HepG2 (cell line): ENCODE measurements at regions not wholly inside any gene's neighbourhood (a gene's known extent, or its start where the extent isn't known, plus 50 kb on each side); places are given as distances from the start of the nearest gene placed in this dataset.

Source experiments
- ERF ChIP-seq: IDR thresholded peaks from 2 replicates; pipeline ENCODE4 v1.6.1; 2018; ENCODE audit warnings: missing biosample characterization, missing genetic modification reagents
- FOXP1 ChIP-seq, 2 experiments: fragments of 450-650 bp in 1 of 2; IDR thresholded peaks; 2 replicates each; pipeline ENCODE4 v1.6.1; 2017 to 2018; ENCODE audit warnings: antibody characterized with exemption in 1 of 2
- KAT8 ChIP-seq: IDR thresholded peaks from 2 replicates; pipeline ENCODE4 v1.6.1; 2016; ENCODE audit warnings: missing genetic modification reagents, missing compliant biosample characterization
- MAFG ChIP-seq: sonication (generic); formaldehyde crosslinking; IDR thresholded peaks from 2 replicates; pipeline ENCODE4 v1.5.1; 2020; ENCODE audit warnings: mild to moderate bottlenecking, missing genetic modification reagents
- NFE2L2 ChIP-seq: fragments of 150-350 bp; IDR thresholded peaks from 2 replicates; pipeline ENCODE4 v1.6.1; 2014; ENCODE audit warnings: low read length
- RBAK ChIP-seq: sonication (generic); formaldehyde crosslinking; IDR thresholded peaks from 2 replicates; pipeline ENCODE4 v1.5.1; 2020; ENCODE audit warnings: mild to moderate bottlenecking, missing genetic modification reagents
- RFXANK ChIP-seq: IDR thresholded peaks from 2 replicates; pipeline ENCODE4 v1.6.1; 2016
- RNF2 ChIP-seq: fragments of 450-650 bp; conservative IDR thresholded peaks from 2 replicates; pipeline ENCODE4 v1.6.1; 2016; ENCODE audit warnings: low read depth
- RXRB ChIP-seq: IDR thresholded peaks from 2 replicates; pipeline ENCODE4 v1.6.1; 2016; ENCODE audit warnings: borderline replicate concordance, missing genetic modification reagents, missing compliant biosample characterization
- SALL2 ChIP-seq: sonication (generic); formaldehyde crosslinking; IDR thresholded peaks from 2 replicates; pipeline ENCODE4 v1.8.1; 2023; ENCODE audit warnings: mild to moderate bottlenecking, missing genetic modification reagents, inconsistent platforms
- SOX5 ChIP-seq: IDR thresholded peaks from 2 replicates; pipeline ENCODE4 v1.6.1; 2016; ENCODE audit warnings: borderline replicate concordance
- TEAD2 ChIP-seq: sonication (generic); formaldehyde crosslinking; IDR thresholded peaks from 2 replicates; pipeline ENCODE4 v1.9.0; 2021; ENCODE audit warnings: missing genetic modification reagents
- ZBTB42 ChIP-seq: sonication (generic); formaldehyde crosslinking; IDR thresholded peaks from 2 replicates; pipeline ENCODE4 v1.5.0; 2020; ENCODE audit warnings: mild to moderate bottlenecking, missing genetic modification reagents
- ZIK1 ChIP-seq: sonication (generic); formaldehyde crosslinking; IDR thresholded peaks from 2 replicates; pipeline ENCODE4 v1.5.0; 2020; ENCODE audit warnings: mild to moderate bottlenecking, low read depth, missing genetic modification reagents, borderline replicate concordance
- ZKSCAN8 ChIP-seq: IDR thresholded peaks from 2 replicates; pipeline ENCODE4 v1.6.1; 2016; ENCODE audit warnings: borderline replicate concordance, missing genetic modification reagents, missing compliant biosample characterization
- ZNF10 ChIP-seq: sonication (generic); formaldehyde crosslinking; IDR thresholded peaks from 2 replicates; pipeline ENCODE4 v1.4.0; 2020; ENCODE audit warnings: mild to moderate bottlenecking, low read depth, missing genetic modification reagents, borderline replicate concordance
- ZNF44 ChIP-seq: sonication (generic); formaldehyde crosslinking; IDR thresholded peaks from 2 replicates; pipeline ENCODE4 v1.5.1; 2020; ENCODE audit warnings: mild to moderate bottlenecking, missing genetic modification reagents
- ZNF550 ChIP-seq: sonication (generic); formaldehyde crosslinking; IDR thresholded peaks from 2 replicates; pipeline ENCODE4 v1.4.0; 2020; ENCODE audit warnings: mild to moderate bottlenecking, missing genetic modification reagents, borderline replicate concordance
- ZNF629 ChIP-seq: sonication (generic); formaldehyde crosslinking; conservative IDR thresholded peaks from 2 replicates; pipeline ENCODE4 v1.5.0; 2020; ENCODE audit warnings: missing genetic modification reagents
- ZNF841 ChIP-seq: sonication (generic); formaldehyde crosslinking; IDR thresholded peaks from 2 replicates; pipeline ENCODE4 v1.8.1; 2023; ENCODE audit warnings: missing genetic modification reagents, borderline replicate concordance
- ZNF850 ChIP-seq: sonication (generic); formaldehyde crosslinking; conservative IDR thresholded peaks from 2 replicates; pipeline ENCODE4 v1.9.0; 2021; ENCODE audit warnings: mild to moderate bottlenecking, missing genetic modification reagents
- TF ChIP-seq, protein P1 (sequence below), 2 experiments: sonication (generic) in 1 of 2; formaldehyde crosslinking in 1 of 2; IDR thresholded peaks; 2 replicates each; pipeline versions ENCODE4 v1.6.1 to v1.9.0; 2014 to 2022; ENCODE audit warnings: antibody characterized with exemption in 1 of 2, borderline replicate concordance in 1 of 2, inconsistent platforms in 1 of 2, low read depth in 1 of 2, missing genetic modification reagents in 1 of 2
- TF ChIP-seq, protein P2 (sequence below): sonication (generic); formaldehyde crosslinking; IDR thresholded peaks from 2 replicates; pipeline ENCODE4 v1.4.0; 2020; ENCODE audit warnings: missing genetic modification reagents
- TF ChIP-seq, protein P3 (sequence below), 2 experiments: fragments of 450-650 bp in 1 of 2; sonication (generic) in 1 of 2; formaldehyde crosslinking; IDR thresholded peaks; 2 replicates each; pipeline versions ENCODE4 v1.5.0 to v1.8.0; 2020 to 2022; ENCODE audit warnings: mild to moderate bottlenecking in 1 of 2, missing genetic modification reagents in 1 of 2

DNA sequence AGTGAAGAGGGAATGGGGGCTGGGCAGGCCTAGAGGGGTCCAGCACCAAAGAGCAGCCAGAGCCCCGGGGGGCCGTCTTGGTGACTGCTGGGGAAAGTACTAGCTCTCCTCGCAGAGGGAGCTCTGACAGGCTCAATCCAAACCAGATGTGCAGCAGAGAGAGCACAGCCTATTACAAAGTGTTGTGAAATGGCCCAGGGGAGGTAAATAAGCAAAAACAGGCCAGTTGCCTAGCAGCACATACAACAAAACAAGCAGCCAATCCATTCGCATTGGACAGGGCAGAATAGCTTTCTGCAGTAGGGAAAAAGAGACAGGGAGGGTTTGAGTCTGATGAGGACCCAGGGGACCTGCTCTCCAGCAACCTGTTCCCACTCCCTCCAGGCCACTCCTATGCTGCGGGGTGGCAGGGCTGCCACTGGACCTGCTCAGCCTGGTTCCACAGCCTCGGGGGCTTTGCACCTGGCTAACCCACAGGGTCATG is 239.6 kb upstream of the FGGY start (continued):
- TF ChIP-seq, protein P1, sequence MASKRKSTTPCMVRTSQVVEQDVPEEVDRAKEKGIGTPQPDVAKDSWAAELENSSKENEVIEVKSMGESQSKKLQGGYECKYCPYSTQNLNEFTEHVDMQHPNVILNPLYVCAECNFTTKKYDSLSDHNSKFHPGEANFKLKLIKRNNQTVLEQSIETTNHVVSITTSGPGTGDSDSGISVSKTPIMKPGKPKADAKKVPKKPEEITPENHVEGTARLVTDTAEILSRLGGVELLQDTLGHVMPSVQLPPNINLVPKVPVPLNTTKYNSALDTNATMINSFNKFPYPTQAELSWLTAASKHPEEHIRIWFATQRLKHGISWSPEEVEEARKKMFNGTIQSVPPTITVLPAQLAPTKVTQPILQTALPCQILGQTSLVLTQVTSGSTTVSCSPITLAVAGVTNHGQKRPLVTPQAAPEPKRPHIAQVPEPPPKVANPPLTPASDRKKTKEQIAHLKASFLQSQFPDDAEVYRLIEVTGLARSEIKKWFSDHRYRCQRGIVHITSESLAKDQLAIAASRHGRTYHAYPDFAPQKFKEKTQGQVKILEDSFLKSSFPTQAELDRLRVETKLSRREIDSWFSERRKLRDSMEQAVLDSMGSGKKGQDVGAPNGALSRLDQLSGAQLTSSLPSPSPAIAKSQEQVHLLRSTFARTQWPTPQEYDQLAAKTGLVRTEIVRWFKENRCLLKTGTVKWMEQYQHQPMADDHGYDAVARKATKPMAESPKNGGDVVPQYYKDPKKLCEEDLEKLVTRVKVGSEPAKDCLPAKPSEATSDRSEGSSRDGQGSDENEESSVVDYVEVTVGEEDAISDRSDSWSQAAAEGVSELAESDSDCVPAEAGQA (IDR thresholded peaks at IDR 0.05; ENCODE audit: low read depth) = no peak
- TF ChIP-seq, protein P1 (CRISPR knock-in tag; IDR thresholded peaks at IDR 0.05; ENCODE audit: borderline replicate concordance) = no peak
- TF ChIP-seq TEAD2 (CRISPR knock-in tag) (no peak), FOXP1 (IDR thresholded peaks at IDR 0.05) (peak; percentile 58; the same call in 1 of the 2 replicates), FOXP1 (CRISPR knock-in tag; IDR thresholded peaks at IDR 0.05) (peak; percentile 87), RXRB (CRISPR knock-in tag) (no peak), ERF (CRISPR knock-in tag) (0 out of 2 replicates have a peak, but pooled peaks have one; percentile 22), NFE2L2 (no peak), ZNF629 (CRISPR knock-in tag) (no peak), RNF2 (peak; percentile 61; the same call in 1 of the 2 replicates), ZNF841 (CRISPR knock-in tag) (no peak), ZIK1 (CRISPR knock-in tag) (no peak), SALL2 (CRISPR knock-in tag) (no peak), ZNF44 (CRISPR knock-in tag) (no peak), MAFG (no peak), SOX5 (CRISPR knock-in tag) (no peak), ZNF10 (no peak), ZNF550 (CRISPR knock-in tag) (no peak), ZKSCAN8 (no peak), ZNF850 (CRISPR knock-in tag) (no peak), RBAK (CRISPR knock-in tag) (peak; percentile 91), ZBTB42 (0 out of 2 replicates have a peak, but pooled peaks have one; percentile 30), RFXANK (no peak), KAT8 (CRISPR knock-in tag) (no peak)
- TF ChIP-seq, protein P2, sequence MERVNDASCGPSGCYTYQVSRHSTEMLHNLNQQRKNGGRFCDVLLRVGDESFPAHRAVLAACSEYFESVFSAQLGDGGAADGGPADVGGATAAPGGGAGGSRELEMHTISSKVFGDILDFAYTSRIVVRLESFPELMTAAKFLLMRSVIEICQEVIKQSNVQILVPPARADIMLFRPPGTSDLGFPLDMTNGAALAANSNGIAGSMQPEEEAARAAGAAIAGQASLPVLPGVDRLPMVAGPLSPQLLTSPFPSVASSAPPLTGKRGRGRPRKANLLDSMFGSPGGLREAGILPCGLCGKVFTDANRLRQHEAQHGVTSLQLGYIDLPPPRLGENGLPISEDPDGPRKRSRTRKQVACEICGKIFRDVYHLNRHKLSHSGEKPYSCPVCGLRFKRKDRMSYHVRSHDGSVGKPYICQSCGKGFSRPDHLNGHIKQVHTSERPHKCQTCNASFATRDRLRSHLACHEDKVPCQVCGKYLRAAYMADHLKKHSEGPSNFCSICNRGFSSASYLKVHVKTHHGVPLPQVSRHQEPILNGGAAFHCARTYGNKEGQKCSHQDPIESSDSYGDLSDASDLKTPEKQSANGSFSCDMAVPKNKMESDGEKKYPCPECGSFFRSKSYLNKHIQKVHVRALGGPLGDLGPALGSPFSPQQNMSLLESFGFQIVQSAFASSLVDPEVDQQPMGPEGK = no peak
- TF ChIP-seq, protein P3, sequence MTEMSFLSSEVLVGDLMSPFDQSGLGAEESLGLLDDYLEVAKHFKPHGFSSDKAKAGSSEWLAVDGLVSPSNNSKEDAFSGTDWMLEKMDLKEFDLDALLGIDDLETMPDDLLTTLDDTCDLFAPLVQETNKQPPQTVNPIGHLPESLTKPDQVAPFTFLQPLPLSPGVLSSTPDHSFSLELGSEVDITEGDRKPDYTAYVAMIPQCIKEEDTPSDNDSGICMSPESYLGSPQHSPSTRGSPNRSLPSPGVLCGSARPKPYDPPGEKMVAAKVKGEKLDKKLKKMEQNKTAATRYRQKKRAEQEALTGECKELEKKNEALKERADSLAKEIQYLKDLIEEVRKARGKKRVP (CRISPR knock-in tag; IDR thresholded peaks at IDR 0.05) = no peak
